Brain microvascular endothelial cell (primary cell): ENCODE measurements at regions not wholly inside any gene's neighbourhood (a gene's known extent, or its start where the extent isn't known, plus 50 kb on each side); places are given as distances from the start of the nearest gene placed in this dataset.

ENCODE experiments used
- DNase-seq: peaks from one replicate; pipeline ENCODE4 v3.0.0-alpha.2; 2020
- H3K27ac ChIP-seq: fragments of 250-450 bp; sonication (Bioruptor Pico); 2 replicates; pipeline ENCODE4 v1.5.1; 2020; ENCODE audit warnings: mild to moderate bottlenecking, moderate library complexity
- H3K27me3 ChIP-seq: fragments of 250-450 bp; sonication (Bioruptor Pico); replicated peaks from 2 replicates; pipeline ENCODE4 v1.5.1; 2020; ENCODE audit warnings: mild to moderate bottlenecking
- H3K36me3 ChIP-seq: fragments of 250-450 bp; sonication (Bioruptor Pico); replicated peaks from 2 replicates; pipeline ENCODE4 v1.5.1; 2020; ENCODE audit warnings: mild to moderate bottlenecking
- H3K4me3 ChIP-seq: 2 replicates; pipeline ENCODE4 v1.5.1; 2011; ENCODE audit warnings: low read depth, mild to moderate bottlenecking, control low read depth, low read length, moderate library complexity
- in situ Hi-C: cut with HindIII; loops from 2 replicates; pipeline ENCODE4 v1.10.0; 2017; ENCODE audit warnings: low sequenced_read_pairs, low pct_ligation_motif_present
- TF ChIP-seq, protein P1 (sequence below): IDR thresholded peaks from 2 replicates; pipeline ENCODE4 v1.5.1; 2011; ENCODE audit warnings: low read depth, mild to moderate bottlenecking, moderate library complexity, low read length, control low read depth, inconsistent platforms; ENCODE audit errors: missing control alignments

DNA sequence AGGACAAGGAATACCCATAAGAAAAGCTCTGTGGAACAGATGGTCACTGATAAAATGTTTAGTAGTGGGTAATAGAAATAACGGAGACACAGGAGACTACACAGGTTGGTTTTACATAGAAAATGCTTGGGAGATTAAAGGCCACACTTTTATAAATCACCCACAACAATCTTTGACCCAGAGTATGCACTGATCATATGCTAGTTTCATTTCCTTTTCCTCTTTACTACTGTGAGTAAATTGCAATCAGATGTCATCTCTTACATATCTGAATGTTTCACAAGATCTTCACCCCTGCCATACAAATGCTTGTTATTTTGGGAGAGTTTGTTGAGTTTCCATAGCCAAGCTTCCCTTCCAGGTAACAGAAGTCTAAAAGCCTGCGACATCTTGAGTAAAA, 978.4 kb upstream of the KLHL29 start:
- in situ Hi-C loops: no loop called here

DNA sequence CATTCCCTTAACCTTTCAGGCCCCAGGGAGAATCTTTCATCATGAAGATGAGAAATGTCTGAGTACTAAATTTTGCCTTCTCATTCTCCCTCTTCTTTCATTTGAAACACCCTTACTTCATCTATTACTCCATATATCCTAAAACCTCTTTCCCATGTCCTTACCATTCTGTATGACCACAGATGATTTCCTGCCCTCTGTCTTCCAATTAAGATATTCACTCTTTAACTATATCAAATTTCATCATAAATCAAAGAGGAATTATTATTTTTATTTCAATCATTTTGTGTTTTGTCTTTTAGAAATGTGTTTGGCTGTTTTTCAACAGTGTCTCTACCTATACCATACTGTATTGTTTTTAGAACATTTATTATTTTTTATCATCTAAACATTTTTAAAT, 964.9 kb upstream of the KLHL29 start:
- in situ Hi-C loops: no loop called here

More for the DNA sequence above, 978.4 kb upstream of the KLHL29 start:
- H3K4me3 ChIP-seq: no peak overlapping the region
- H3K27me3 ChIP-seq: no peaks in the 10 kb centered on the region
- TF ChIP-seq, protein P1, sequence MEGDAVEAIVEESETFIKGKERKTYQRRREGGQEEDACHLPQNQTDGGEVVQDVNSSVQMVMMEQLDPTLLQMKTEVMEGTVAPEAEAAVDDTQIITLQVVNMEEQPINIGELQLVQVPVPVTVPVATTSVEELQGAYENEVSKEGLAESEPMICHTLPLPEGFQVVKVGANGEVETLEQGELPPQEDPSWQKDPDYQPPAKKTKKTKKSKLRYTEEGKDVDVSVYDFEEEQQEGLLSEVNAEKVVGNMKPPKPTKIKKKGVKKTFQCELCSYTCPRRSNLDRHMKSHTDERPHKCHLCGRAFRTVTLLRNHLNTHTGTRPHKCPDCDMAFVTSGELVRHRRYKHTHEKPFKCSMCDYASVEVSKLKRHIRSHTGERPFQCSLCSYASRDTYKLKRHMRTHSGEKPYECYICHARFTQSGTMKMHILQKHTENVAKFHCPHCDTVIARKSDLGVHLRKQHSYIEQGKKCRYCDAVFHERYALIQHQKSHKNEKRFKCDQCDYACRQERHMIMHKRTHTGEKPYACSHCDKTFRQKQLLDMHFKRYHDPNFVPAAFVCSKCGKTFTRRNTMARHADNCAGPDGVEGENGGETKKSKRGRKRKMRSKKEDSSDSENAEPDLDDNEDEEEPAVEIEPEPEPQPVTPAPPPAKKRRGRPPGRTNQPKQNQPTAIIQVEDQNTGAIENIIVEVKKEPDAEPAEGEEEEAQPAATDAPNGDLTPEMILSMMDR: no peak
- no peak for DNase-seq
- H3K36me3 ChIP-seq: no peaks in the 10 kb centered on the region
- no peak overlapping the region for H3K27ac ChIP-seq

DNA sequence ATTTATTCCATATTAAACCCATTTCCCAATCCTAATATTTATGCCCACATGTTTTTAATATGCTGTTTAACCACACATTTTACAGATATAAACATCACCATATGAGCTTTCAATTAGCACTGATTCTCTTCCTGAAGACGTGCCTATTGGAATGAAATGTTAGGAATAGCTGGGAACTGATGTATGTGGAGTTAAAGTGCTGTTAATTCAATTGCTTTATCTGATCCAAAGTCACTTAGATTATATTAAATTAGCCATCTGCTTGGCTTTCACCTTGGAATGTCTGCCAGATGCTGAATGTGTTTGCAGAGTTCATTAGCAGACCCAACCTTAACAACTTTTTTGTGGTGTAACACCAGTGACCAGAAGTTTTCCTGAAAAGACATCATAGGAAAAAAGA, 942.9 kb upstream of the KLHL29 start:
- no peak overlapping the region for H3K4me3 ChIP-seq
- no peaks in the 10 kb centered on the region for H3K36me3 ChIP-seq
- H3K27ac ChIP-seq: no peak overlapping the region
- no peaks in the 10 kb centered on the region for H3K27me3 ChIP-seq
- TF ChIP-seq, protein P1: no peak
- in situ Hi-C loops: no loop called here
- DNase-seq: no peak

More for the DNA sequence above, 964.9 kb upstream of the KLHL29 start:
- H3K27me3 ChIP-seq: no peaks in the 10 kb centered on the region
- no peaks in the 10 kb centered on the region for H3K36me3 ChIP-seq
- H3K4me3 ChIP-seq: no peak overlapping the region
- TF ChIP-seq, protein P1: no peak
- DNase-seq: no peak
- no peak overlapping the region for H3K27ac ChIP-seq

DNA sequence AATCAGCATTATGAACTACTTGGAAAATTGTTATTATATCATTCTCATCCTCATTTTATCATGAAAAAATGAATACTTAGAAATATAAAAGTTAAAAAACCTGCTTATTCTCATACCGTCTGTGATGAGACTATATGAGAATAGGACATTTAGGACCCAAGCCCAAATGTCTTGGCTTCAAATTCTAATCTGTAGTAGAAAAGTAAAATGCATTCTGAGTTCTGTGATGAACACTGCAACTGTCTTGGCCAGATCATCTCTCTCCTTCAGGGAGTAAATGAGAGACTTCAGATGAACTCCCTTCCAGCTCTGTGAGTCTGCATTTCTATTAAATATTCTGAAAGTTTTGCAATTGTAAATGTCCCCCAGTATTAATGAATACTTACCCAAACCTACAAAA, 940.7 kb upstream of the KLHL29 start:
- DNase-seq: no peak
- no peaks in the 10 kb centered on the region for H3K27me3 ChIP-seq
- H3K36me3 ChIP-seq: no peaks in the 10 kb centered on the region
- TF ChIP-seq, protein P1: no peak
- H3K4me3 ChIP-seq: no peak overlapping the region
- in situ Hi-C loops: no loop called here
- no peak overlapping the region for H3K27ac ChIP-seq

- TF ChIP-seq, protein P1: no peak
- in situ Hi-C loops: no loop called here
- Histone ChIP-seq H3K4me3 (no peak overlapping the region), H3K27me3 (no peaks in the 10 kb centered on the region), H3K36me3 (no peaks in the 10 kb centered on the region), H3K27ac (no peak overlapping the region)
- DNase-seq: no peak
Measured at GRCh38 chr2:22449696-22450095, 935.3 kb upstream of the KLHL29 start.

GRCh38 chr2:22450831-22451230, 934.1 kb upstream of the KLHL29 start:
- no peak overlapping the region for H3K27ac ChIP-seq
- H3K27me3 ChIP-seq: no peaks in the 10 kb centered on the region
- H3K4me3 ChIP-seq: no peak overlapping the region
- in situ Hi-C loops: no loop called here
- no peaks in the 10 kb centered on the region for H3K36me3 ChIP-seq
- no peak for DNase-seq
- TF ChIP-seq, protein P1: no peak
